MCF 10A (cell line): ENCODE measurements at regions not wholly inside any gene's neighbourhood (a gene's known extent, or its start where the extent isn't known, plus 50 kb on each side); places are given as distances from the start of the nearest gene placed in this dataset.

Source experiments
- BruUV-seq: library from RNA; stranded (reverse); fragments of 400-500 nt; replicated peaks from 2 replicates; lab custom pipeline; 2021; lab: Mats Ljungman, UMichigan
- CTCF ChIA-PET: fragments of 300-600 bp; sonication (Branson Sonifier 250); formaldehyde crosslinking; extraction: SDS; loops from one replicate; lab custom pipeline; 2021; ENCODE audit warnings: antibody characterized with exemption, inconsistent platforms; lab: Yijun Ruan, JAX
- POLR2A ChIA-PET: fragments of 300-600, 350-650 bp; sonication (Branson Sonifier 250); formaldehyde crosslinking; extraction: SDS; loops from one replicate; lab custom pipeline; 2020; ENCODE audit warnings: antibody characterized with exemption, inconsistent platforms; lab: Yijun Ruan, JAX
- DNase-seq: peaks from one replicate; pipeline ENCODE4 v3.0.0-alpha.2; 2018; ENCODE audit not compliant: unreplicated experiment
- H3K27ac Mint-ChIP-seq: one replicate; pipeline ENCODE4 v1.8.0; 2022; ENCODE audit warnings: mild to moderate bottlenecking, low read depth, mixed read lengths; ENCODE audit not compliant: unreplicated experiment
- H3K27me3 Mint-ChIP-seq: one replicate; pipeline ENCODE4 v1.8.0; 2022; ENCODE audit warnings: mixed read lengths; ENCODE audit not compliant: insufficient read depth, unreplicated experiment
- H3K36me3 Mint-ChIP-seq: one replicate; pipeline ENCODE4 v1.8.0; 2022; ENCODE audit warnings: mild to moderate bottlenecking, moderate library complexity, mixed read lengths; ENCODE audit not compliant: insufficient read depth, unreplicated experiment
- H3K4me1 Mint-ChIP-seq: one replicate; pipeline ENCODE4 v1.8.0; 2022; ENCODE audit warnings: mixed read lengths; ENCODE audit not compliant: insufficient read depth, unreplicated experiment
- H3K4me3 Mint-ChIP-seq: one replicate; pipeline ENCODE4 v1.8.0; 2022; ENCODE audit warnings: mild to moderate bottlenecking, moderate library complexity, mixed read lengths; ENCODE audit not compliant: unreplicated experiment
- H3K9me3 Mint-ChIP-seq: one replicate; pipeline ENCODE4 v1.8.0; 2022; ENCODE audit warnings: mixed read lengths; ENCODE audit not compliant: unreplicated experiment
- intact Hi-C: fragments of 100-400 bp; cut with micrococcal nuclease; formaldehyde crosslinking; loops from 2 replicates; pipeline ENCODE4 v1.14.1; 2022
- TF ChIP-seq, protein P1 (sequence below): fragments of 200-600 bp; IDR thresholded peaks from one replicate; pipeline ENCODE4 v1.8.0; 2022; ENCODE audit warnings: antibody characterized with exemption, mild to moderate bottlenecking; ENCODE audit not compliant: unreplicated experiment

DNA sequence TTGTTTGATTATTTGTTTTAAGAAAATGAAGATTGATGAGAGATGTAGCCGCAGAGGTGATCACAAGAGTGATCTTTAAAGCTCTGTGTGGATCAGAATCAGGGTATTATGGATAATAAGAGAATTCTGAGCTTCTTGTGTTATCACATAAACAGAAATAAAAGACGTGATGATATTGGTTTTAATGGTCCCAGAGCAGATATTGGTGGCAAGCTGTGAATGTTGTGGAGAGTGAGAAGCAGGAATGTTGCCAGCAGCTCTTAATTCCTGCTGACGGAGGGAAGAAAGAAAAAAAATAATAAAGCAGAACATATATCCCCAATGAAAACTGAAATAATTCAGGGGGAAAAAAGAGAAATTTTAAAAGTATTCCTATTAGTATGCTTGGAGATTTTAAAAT, 1015.9 kb downstream of the PCDH18 start:
- ChIA-PET CTCF (no interaction called here), POLR2A (interaction anchor here (0.7 kb wide), 2 partner anchors 58 to 99 kb away, joined by 3 read pairs; no protein-coding TSS in a partner anchor)
- no peak for DNase-seq
- Mint-ChIP-seq H3K4me3 (no peak overlapping the region), H3K9me3 (peaks cover 15% of the 10 kb centered on the region), H3K27me3 (no peaks in the 10 kb centered on the region), H3K27ac (no peak overlapping the region), H3K36me3 (no peaks in the 10 kb centered on the region), H3K4me1 (no peaks in the 10 kb centered on the region)
- TF ChIP-seq, protein P1, sequence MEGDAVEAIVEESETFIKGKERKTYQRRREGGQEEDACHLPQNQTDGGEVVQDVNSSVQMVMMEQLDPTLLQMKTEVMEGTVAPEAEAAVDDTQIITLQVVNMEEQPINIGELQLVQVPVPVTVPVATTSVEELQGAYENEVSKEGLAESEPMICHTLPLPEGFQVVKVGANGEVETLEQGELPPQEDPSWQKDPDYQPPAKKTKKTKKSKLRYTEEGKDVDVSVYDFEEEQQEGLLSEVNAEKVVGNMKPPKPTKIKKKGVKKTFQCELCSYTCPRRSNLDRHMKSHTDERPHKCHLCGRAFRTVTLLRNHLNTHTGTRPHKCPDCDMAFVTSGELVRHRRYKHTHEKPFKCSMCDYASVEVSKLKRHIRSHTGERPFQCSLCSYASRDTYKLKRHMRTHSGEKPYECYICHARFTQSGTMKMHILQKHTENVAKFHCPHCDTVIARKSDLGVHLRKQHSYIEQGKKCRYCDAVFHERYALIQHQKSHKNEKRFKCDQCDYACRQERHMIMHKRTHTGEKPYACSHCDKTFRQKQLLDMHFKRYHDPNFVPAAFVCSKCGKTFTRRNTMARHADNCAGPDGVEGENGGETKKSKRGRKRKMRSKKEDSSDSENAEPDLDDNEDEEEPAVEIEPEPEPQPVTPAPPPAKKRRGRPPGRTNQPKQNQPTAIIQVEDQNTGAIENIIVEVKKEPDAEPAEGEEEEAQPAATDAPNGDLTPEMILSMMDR, result no peak
- intact Hi-C loops, result no loop called here
- BruUV-seq, result no TSS peak

DNA sequence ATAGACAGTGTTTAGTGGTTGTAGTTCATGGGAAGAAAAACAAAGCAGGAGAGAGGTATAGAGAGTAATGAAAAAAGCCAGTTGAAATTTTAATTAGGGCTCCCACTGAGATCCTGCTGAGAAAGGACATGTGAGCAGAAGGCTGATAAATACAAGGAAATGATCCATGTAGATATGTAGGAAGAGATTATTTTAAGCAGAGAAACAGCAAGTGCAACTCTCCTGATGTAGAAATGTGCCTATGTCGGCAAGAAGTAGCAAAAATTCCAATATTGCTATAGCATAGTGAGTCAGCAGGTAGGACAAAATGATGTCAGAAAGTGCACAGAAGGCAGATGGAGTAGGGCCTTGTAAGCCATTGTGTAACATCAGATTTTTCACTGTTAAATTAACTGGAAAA, 1027.3 kb downstream of the PCDH18 start:
- Mint-ChIP-seq H3K27ac (peak overlapping the region; percentile 33), H3K4me1 (peaks cover 7% of the 10 kb centered on the region), H3K27me3 (no peaks in the 10 kb centered on the region), H3K9me3 (no peaks in the 10 kb centered on the region), H3K36me3 (no peaks in the 10 kb centered on the region), H3K4me3 (no peak overlapping the region)
- DNase-seq, result peak; percentile 58
- intact Hi-C loops, result no loop called here
- ChIA-PET POLR2A (interaction anchor here (0.9 kb wide), 1 partner anchor 92 kb away, joined by 3 read pairs; no protein-coding TSS in a partner anchor), CTCF (interaction anchor here (0.6 kb wide), 1 partner anchor 451 kb away, joined by 3 read pairs; no protein-coding TSS in a partner anchor)
- TF ChIP-seq, protein P1, result no peak
- no TSS peak for BruUV-seq

DNA sequence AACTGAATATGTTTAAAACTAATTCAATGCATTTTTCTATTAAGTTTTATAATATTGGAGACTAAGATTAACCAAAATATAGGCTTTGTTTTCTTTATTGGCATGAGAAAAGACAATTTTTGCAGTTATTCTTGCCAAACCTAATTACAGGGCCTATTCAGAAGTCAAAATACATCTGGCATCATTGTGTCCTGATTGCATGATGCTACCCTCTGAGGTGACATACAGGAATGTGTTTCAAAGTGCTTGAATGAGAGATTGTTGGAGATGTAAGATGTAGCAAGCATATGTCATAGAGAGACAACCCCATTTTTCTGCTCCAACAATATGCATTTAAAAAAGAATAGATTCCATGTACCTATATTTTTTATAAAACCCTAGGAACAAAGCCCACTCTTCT, 1036.4 kb downstream of the PCDH18 start:
- Mint-ChIP-seq H3K9me3 (no peaks in the 10 kb centered on the region), H3K4me1 (peaks cover 4% of the 10 kb centered on the region), H3K27me3 (no peaks in the 10 kb centered on the region), H3K36me3 (no peaks in the 10 kb centered on the region), H3K27ac (no peak overlapping the region), H3K4me3 (no peak overlapping the region)
- TF ChIP-seq, protein P1, result no peak
- DNase-seq, result no peak
- no TSS peak for BruUV-seq
- intact Hi-C loops, result no loop called here
- ChIA-PET POLR2A (no interaction called here), CTCF (no interaction called here)

DNA sequence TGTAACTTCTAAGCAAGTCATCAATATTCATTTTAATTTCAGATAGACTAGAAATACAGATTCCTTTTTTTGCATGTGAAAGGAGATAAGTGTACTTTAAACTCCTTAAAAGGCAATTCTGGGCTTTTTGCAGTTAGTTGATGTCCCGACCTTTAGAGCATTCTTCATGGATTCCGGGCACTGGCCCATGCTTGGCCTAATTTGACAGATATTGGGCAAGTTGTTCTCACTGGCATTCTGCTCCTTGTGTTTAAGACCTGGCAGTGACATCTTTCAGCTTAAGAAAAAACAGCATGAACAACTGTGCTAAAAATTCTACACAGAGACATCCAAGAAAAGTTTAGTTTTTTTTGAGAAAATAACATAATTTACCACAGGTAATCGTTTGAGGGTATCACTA, 1037.2 kb downstream of the PCDH18 start:
- peaks cover 4% of the 10 kb centered on the region for H3K4me1 Mint-ChIP-seq
- H3K4me3 Mint-ChIP-seq, result no peak overlapping the region
- BruUV-seq, result no TSS peak
- H3K27me3 Mint-ChIP-seq, result no peaks in the 10 kb centered on the region
- CTCF ChIA-PET, result interaction anchor here (0.8 kb wide), 1 partner anchor 19 kb away, joined by 3 read pairs; no protein-coding TSS in a partner anchor
- intact Hi-C loops, result no loop called here
- no peak overlapping the region for H3K27ac Mint-ChIP-seq
- no peaks in the 10 kb centered on the region for H3K9me3 Mint-ChIP-seq
- no peaks in the 10 kb centered on the region for H3K36me3 Mint-ChIP-seq
- TF ChIP-seq, protein P1, result no peak
- POLR2A ChIA-PET, result no interaction called here
- DNase-seq, result no peak
